C4-2B (cell line): ENCODE measurements at regions not wholly inside any gene's neighbourhood (a gene's known extent, or its start where the extent isn't known, plus 50 kb on each side); places are given as distances from the start of the nearest gene placed in this dataset.

ENCODE experiments used
- ZFX ChIP-seq: fragments of 450-650 bp; IDR thresholded peaks from 2 replicates; pipeline ENCODE4 v1.6.1; 2017
- TF ChIP-seq, protein P1 (sequence below): fragments of 450-650 bp; conservative IDR thresholded peaks from 2 replicates; pipeline ENCODE4 v1.5.1; 2017; ENCODE audit warnings: mild to moderate bottlenecking

- TF ChIP-seq, protein P1, sequence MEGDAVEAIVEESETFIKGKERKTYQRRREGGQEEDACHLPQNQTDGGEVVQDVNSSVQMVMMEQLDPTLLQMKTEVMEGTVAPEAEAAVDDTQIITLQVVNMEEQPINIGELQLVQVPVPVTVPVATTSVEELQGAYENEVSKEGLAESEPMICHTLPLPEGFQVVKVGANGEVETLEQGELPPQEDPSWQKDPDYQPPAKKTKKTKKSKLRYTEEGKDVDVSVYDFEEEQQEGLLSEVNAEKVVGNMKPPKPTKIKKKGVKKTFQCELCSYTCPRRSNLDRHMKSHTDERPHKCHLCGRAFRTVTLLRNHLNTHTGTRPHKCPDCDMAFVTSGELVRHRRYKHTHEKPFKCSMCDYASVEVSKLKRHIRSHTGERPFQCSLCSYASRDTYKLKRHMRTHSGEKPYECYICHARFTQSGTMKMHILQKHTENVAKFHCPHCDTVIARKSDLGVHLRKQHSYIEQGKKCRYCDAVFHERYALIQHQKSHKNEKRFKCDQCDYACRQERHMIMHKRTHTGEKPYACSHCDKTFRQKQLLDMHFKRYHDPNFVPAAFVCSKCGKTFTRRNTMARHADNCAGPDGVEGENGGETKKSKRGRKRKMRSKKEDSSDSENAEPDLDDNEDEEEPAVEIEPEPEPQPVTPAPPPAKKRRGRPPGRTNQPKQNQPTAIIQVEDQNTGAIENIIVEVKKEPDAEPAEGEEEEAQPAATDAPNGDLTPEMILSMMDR, result no peak
- no peak for TF ChIP-seq ZFX
Observed at GRCh38 chr15:26015516-26016075, 152.5 kb upstream of the ATP10A start.
